GM12864 (cell line): ENCODE measurements at regions not wholly inside any gene's neighbourhood (a gene's known extent, or its start where the extent isn't known, plus 50 kb on each side); places are given as distances from the start of the nearest gene placed in this dataset.

ENCODE experiments used
- DNase-seq: peaks from one replicate; pipeline ENCODE4 v3.0.0-alpha.2; 2011; ENCODE audit warnings: low read depth
- H3K4me3 ChIP-seq: 2 replicates; pipeline ENCODE4 v1.5.1; 2011; ENCODE audit warnings: mild to moderate bottlenecking, low read depth, low read length, control low read depth
- TF ChIP-seq, protein P1 (sequence below): IDR thresholded peaks from 2 replicates; pipeline ENCODE4 v1.5.1; 2011; ENCODE audit warnings: low read depth, mild to moderate bottlenecking, moderate library complexity, low read length, control low read depth, inconsistent platforms; ENCODE audit errors: missing control alignments

DNA sequence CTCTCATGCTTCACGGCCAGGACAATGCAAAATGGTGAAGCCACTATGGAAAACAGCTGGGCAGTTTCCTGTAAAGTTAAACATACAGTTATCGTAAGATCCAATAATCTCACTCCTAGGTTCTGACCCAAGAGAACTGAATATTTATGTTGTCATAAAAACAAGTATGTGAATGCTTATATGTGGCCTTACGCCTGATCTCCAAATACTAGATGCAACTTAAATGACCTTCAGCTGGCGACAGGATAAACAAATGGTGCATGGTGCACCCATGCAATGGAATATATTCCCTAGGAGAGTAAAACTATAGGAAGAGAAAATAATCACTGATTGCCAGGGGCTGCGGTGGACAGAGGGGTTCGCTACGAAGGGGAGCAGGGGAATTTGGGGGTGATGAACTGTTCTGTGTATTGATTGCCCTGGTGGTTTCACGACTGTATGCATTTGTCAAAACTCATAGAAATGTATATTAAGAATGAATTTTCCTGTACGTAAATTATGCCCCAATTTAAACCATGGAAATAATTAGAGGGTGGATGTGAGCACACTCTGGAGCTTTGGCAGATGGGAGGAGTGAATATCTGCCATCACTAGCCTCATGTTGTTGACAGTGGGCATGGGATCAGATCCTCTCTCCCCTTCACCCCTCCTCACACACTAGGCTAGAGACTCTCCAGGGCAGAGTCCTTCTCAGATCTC is 100.8 kb upstream of the MYCN start:
- no peak for DNase-seq
- TF ChIP-seq, protein P1, sequence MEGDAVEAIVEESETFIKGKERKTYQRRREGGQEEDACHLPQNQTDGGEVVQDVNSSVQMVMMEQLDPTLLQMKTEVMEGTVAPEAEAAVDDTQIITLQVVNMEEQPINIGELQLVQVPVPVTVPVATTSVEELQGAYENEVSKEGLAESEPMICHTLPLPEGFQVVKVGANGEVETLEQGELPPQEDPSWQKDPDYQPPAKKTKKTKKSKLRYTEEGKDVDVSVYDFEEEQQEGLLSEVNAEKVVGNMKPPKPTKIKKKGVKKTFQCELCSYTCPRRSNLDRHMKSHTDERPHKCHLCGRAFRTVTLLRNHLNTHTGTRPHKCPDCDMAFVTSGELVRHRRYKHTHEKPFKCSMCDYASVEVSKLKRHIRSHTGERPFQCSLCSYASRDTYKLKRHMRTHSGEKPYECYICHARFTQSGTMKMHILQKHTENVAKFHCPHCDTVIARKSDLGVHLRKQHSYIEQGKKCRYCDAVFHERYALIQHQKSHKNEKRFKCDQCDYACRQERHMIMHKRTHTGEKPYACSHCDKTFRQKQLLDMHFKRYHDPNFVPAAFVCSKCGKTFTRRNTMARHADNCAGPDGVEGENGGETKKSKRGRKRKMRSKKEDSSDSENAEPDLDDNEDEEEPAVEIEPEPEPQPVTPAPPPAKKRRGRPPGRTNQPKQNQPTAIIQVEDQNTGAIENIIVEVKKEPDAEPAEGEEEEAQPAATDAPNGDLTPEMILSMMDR: no peak
- no peak overlapping the region for H3K4me3 ChIP-seq

GRCh38 chr2:15840148-15840547 is 100.2 kb upstream of the MYCN start:
- DNase-seq: no peak
- TF ChIP-seq, protein P1: no peak
- H3K4me3 ChIP-seq: no peak overlapping the region

DNA sequence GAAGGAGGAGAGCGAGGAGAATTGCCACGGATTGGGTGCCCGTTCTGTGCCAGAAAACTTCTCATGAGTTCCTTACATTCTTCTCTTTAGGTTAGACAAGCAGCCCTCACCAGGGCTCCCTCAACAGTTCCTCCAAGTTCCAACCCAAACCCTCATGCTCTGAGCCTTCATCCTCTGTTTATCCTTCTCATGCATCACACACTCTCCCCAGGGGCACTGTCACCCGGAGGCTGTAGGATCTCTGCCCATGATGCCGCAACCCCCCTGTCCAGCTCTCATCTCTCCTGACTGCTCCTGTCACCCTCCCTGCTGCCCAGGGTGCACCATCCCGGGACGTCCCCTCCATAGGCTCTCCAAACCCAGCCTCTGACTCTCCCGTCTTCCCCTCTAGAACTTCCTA is 99.4 kb upstream of the MYCN start:
- DNase-seq: no peak
- no peak overlapping the region for H3K4me3 ChIP-seq
- TF ChIP-seq, protein P1: no peak

GRCh38 chr2:15841776-15842560 is 98.4 kb upstream of the MYCN start:
- DNase-seq: no peak
- TF ChIP-seq, protein P1: no peak
- no peak overlapping the region for H3K4me3 ChIP-seq

DNA sequence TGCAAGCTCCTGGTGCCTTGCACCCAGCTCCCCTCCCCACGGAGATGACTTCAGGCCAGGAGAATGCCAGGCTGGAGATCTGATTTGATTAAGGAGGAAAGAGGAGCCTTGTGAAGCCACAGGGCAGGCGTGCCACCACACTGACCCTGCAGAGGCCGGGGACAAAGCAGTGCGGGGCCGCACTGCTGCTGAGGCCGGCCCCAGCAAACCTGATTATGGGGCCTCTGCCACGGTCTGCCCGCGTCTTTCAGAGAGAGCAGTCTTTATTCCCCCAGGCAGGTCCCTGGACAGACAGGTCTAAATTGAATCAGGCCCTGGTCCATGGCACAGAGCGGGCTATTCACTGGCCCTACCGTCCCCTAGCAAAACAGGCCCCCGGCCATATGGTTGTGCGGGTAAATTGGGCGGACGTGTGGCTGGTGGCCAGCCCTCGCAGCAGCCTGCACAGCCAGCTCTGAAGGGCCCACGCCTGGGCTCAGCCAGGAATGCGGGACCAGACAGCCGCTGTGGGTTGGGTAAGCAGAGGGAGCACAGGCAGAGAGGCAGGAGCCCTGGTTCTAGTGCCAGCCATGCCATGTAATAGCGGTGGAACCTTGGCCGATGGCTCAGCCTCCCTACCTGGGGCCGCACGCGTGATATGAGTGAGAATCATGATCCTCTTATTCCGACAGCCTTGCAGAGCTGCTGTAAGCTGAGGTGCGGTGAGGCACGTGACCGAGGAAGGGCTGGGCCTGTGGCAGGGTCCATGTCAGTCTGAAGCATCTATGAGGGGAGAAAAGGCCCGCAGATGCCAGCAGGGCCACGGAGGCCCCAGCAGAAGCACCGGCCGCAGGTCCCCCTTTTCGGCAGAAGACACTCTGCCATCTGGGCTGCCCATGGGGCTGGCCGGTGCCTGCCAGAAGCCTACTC is 97.3 kb upstream of the MYCN start:
- no peak overlapping the region for H3K4me3 ChIP-seq
- TF ChIP-seq, protein P1: no peak
- DNase-seq: no peak

DNA sequence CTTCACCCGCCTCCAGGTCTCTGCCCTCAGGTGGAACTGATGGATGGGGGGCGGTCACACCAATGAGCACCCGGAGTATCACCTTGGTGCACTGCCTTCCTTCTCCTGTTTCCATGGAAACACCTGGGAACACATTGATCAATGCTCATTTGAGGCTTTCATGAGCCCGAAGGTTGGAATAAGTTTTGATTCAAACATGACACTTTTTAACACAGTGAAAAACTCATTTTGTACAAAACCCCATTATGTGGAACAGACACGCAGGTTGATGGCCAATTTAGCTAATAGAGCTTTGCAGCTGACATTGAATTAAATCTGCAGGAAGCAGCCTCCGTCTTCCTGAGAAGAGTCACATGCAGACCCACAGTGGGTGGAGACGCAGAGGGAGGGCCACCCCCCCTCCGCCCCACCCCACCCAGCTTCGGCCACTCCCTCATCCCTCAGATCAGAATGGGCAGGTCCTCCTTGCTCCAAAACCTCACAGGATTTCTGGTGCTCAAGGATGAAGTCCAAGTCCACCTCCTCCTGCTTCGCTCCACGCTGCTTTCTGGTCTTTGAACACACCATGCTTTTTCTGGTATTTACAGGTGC is 96.0 kb upstream of the MYCN start:
- DNase-seq: no peak
- TF ChIP-seq, protein P1: no peak
- no peak overlapping the region for H3K4me3 ChIP-seq
